ENCODE measurements at regions not wholly inside any gene's neighbourhood (a gene's known extent, or its start where the extent isn't known, plus 50 kb on each side); places are given as distances from the start of the nearest gene placed in this dataset.
"Not testable (repeated sequence)": the region's sequence is repeated elsewhere in the genome, so short reads cannot be mapped to it uniquely, and the experiment has no call there.

GRCh38 chr1:47537268-47537667 lies 99.4 kb downstream of the FOXD2 start:
- Histone ChIP-seq H3K36me3 (no peaks in the 10 kb centered on the region), H3K27me3 (peaks cover 0 to 71% (median 0%) of the 10 kb centered on the region in 4 donors), H3K4me3 (no peak overlapping the region), H3K4me1 (peaks cover 2 to 18% (median 5%) of the 10 kb centered on the region in 3 donors), H3K9me3 (peaks cover 0 to 8% (median 0%) of the 10 kb centered on the region in 3 donors), H3K27ac (no peak overlapping the region)
- TF ChIP-seq CTCF (IDR thresholded peaks at IDR 0.05), result no peak
- TF ChIP-seq POLR2A (IDR thresholded peaks at IDR 0.05), result no peak
- 78 to 100% methylated on average over 2 of the region's 5 CpGs for WGBS, 2 donors
- no peak for DNase-seq
- intact Hi-C loops (cut with DNase I), result loop anchor here (10.0 kb wide), 1 partner anchor 178 kb away; no protein-coding TSS in a partner anchor

GRCh38 chr1:47537966-47538365 lies 100.1 kb downstream of the FOXD2 start:
- TF ChIP-seq POLR2A (IDR thresholded peaks at IDR 0.05), result no peak
- no peak for TF ChIP-seq CTCF (IDR thresholded peaks at IDR 0.05)
- intact Hi-C loops (cut with DNase I), result loop anchor here (10.0 kb wide), 1 partner anchor 177 kb away; no protein-coding TSS in a partner anchor
- H3K27ac ChIP-seq, result no peak overlapping the region
- peaks cover under 1 to 14% (median 2%) of the 10 kb centered on the region in 3 donors for H3K4me1 ChIP-seq
- no peaks in the 10 kb centered on the region for H3K36me3 ChIP-seq
- H3K27me3 ChIP-seq, result peaks cover 0 to 69% (median 0%) of the 10 kb centered on the region in 4 donors
- H3K4me3 ChIP-seq, result no peak overlapping the region
- H3K9me3 ChIP-seq, result peaks cover 0 to 8% (median 0%) of the 10 kb centered on the region in 3 donors
- 57 to 80% methylated on average over 3 of the region's 3 CpGs for WGBS, 2 donors
- no peak for DNase-seq

- H3K4me3 ChIP-seq, H3K9me3 ChIP-seq, H3K36me3 ChIP-seq, DNase-seq, H3K27ac ChIP-seq, H3K4me1 ChIP-seq: not testable (repeated sequence)
- intact Hi-C loops (cut with DNase I), result loop anchor here (10.0 kb wide), 1 partner anchor 176 kb away; no protein-coding TSS in a partner anchor
- 55 to 71% methylated on average over 2 of the region's 2 CpGs for WGBS, 2 donors
- H3K27me3 ChIP-seq, result peaks cover 0 to 65% (median 0%) of the 10 kb centered on the region in 4 donors
These were observed 100.7 kb downstream of the FOXD2 start for GRCh38 chr1:47538530-47538929.

GRCh38 chr1:47541705-47542104 lies 103.9 kb downstream of the FOXD2 start:
- intact Hi-C loops (cut with DNase I); H3K9me3 ChIP-seq; H3K27ac ChIP-seq; H3K36me3 ChIP-seq; DNase-seq; H3K4me1 ChIP-seq; H3K4me3 ChIP-seq: not testable (repeated sequence)
- peaks cover 0 to 45% (median 0%) of the 10 kb centered on the region in 4 donors for H3K27me3 ChIP-seq
- WGBS, 2 donors, result 77 to 92% methylated on average over 4 of the region's 4 CpGs

- H3K9me3 ChIP-seq; H3K4me1 ChIP-seq; intact Hi-C loops (cut with DNase I); H3K4me3 ChIP-seq; DNase-seq; H3K27ac ChIP-seq; H3K36me3 ChIP-seq: not testable (repeated sequence)
- H3K27me3 ChIP-seq, result peaks cover 0 to 33% (median 0%) of the 10 kb centered on the region in 4 donors
- WGBS, 2 donors, result 70 to 75% methylated on average over 1 of the region's 1 CpG
These were observed 105.2 kb downstream of the FOXD2 start for GRCh38 chr1:47543089-47543488.

GRCh38 chr1:47545912-47546483 lies 108.2 kb downstream of the FOXD2 start:
- 68 to 73% methylated on average over 3 to 4 of the region's 4 CpGs for WGBS, 2 donors
- no peak for TF ChIP-seq CTCF (IDR thresholded peaks at IDR 0.05)
- no peak for TF ChIP-seq POLR2A (IDR thresholded peaks at IDR 0.05)
- intact Hi-C loops (cut with DNase I), result no loop called here

More at GRCh38 chr1:47545912-47546483, 108.2 kb downstream of the FOXD2 start:
- Histone ChIP-seq H3K9me3 (peaks cover 0 to 8% (median 0%) of the 10 kb centered on the region in 3 donors), H3K4me1 (no peaks in the 10 kb centered on the region), H3K27ac (no peak overlapping the region), H3K27me3 (peaks cover 0 to 27% (median 0%) of the 10 kb centered on the region in 4 donors), H3K4me3 (no peak overlapping the region), H3K36me3 (no peaks in the 10 kb centered on the region)
- no peak for DNase-seq

Measured in esophagus squamous epithelium (tissue), 5 donors.